OCI-LY1 (cell line): ENCODE measurements at regions not wholly inside any gene's neighbourhood (a gene's known extent, or its start where the extent isn't known, plus 50 kb on each side); places are given as distances from the start of the nearest gene placed in this dataset.

ENCODE experiments used
- H2AFZ ChIP-seq: fragments of 200-600 bp; sonication (generic), shearing (Covaris generic); 2 replicates; pipeline ENCODE4 v1.6.0; 2014; ENCODE audit warnings: antibody characterized with exemption, mild to moderate bottlenecking, low read length
- H3F3A ChIP-seq: fragments of 200-600 bp; sonication (generic), shearing (Covaris generic); 2 replicates; pipeline ENCODE4 v1.6.0; 2014; ENCODE audit warnings: mild to moderate bottlenecking, antibody characterized with exemption, low read length, moderate library complexity; ENCODE audit not compliant: insufficient read depth
- H3K27ac ChIP-seq: fragments of 200-600 bp; sonication (generic); 2 replicates; pipeline ENCODE4 v1.5.1; 2014; ENCODE audit warnings: low read length, mixed run types, mild to moderate bottlenecking, low read depth; ENCODE audit not compliant: poor library complexity, severe bottlenecking
- H3K27me3 ChIP-seq: fragments of 200-600 bp; sonication (generic); 2 replicates; pipeline ENCODE4 v1.6.0; 2014; ENCODE audit warnings: antibody characterized with exemption, mild to moderate bottlenecking, low read length, moderate library complexity; ENCODE audit not compliant: insufficient read depth
- H3K36me3 ChIP-seq: fragments of 200-600 bp; sonication (generic); 2 replicates; pipeline ENCODE4 v1.6.1; 2014; ENCODE audit warnings: mild to moderate bottlenecking, antibody characterized with exemption, low read length, moderate library complexity, mixed read lengths; ENCODE audit not compliant: insufficient read depth
- H3K4me1 ChIP-seq: fragments of 200-600 bp; sonication (generic); 2 replicates; pipeline ENCODE4 v1.5.1; 2014; ENCODE audit warnings: mild to moderate bottlenecking, low read length, moderate library complexity; ENCODE audit not compliant: insufficient read depth, severe bottlenecking
- H3K4me2 ChIP-seq: fragments of 200-600 bp; sonication (generic), shearing (Covaris generic); 2 replicates; pipeline ENCODE4 v1.6.1; 2014; ENCODE audit warnings: low read length
- H3K4me3 ChIP-seq: fragments of 200-600 bp; sonication (generic); 2 replicates; pipeline ENCODE4 v1.5.1; 2014; ENCODE audit warnings: low read length, low read depth, mild to moderate bottlenecking, mixed read lengths; ENCODE audit not compliant: poor library complexity, severe bottlenecking
- H3K79me2 ChIP-seq: fragments of 200-600 bp; shearing (Covaris generic); 2 replicates; pipeline ENCODE4 v1.6.1; 2016; ENCODE audit warnings: mixed run types, low read length, mixed read lengths; ENCODE audit not compliant: insufficient read depth
- H3K9ac ChIP-seq: fragments of 200-600 bp; sonication (generic), shearing (Covaris generic); 2 replicates; pipeline ENCODE4 v1.6.1; 2014; ENCODE audit warnings: mild to moderate bottlenecking, low read length, mixed read lengths
- H3K9me2 ChIP-seq: fragments of 200-600 bp; sonication (generic), shearing (Covaris generic); 2 replicates; pipeline ENCODE4 v1.6.1; 2014; ENCODE audit warnings: low read depth, mild to moderate bottlenecking, low read length, mixed read lengths
- H3K9me3 ChIP-seq: fragments of 200-600 bp; shearing (Covaris generic); 2 replicates; pipeline ENCODE4 v1.6.1; 2014; ENCODE audit warnings: low read length, mixed read lengths
- H4K20me1 ChIP-seq: fragments of 200-600 bp; sonication (generic), shearing (Covaris generic); 2 replicates; pipeline ENCODE4 v1.6.0; 2016; ENCODE audit warnings: mild to moderate bottlenecking, low read length; ENCODE audit not compliant: insufficient read depth
- EZH2 ChIP-seq: fragments of 200-600 bp; sonication (generic), shearing (Covaris generic); IDR thresholded peaks from 2 replicates; pipeline ENCODE4 v1.8.0; 2017; ENCODE audit warnings: borderline replicate concordance, mixed run types, mild to moderate bottlenecking, antibody characterized with exemption, low read length, moderate library complexity, mixed read lengths
- TF ChIP-seq, protein P1 (sequence below): fragments of 200-600 bp; sonication (generic), shearing (Covaris generic); IDR thresholded peaks from 2 replicates; pipeline ENCODE4 v1.5.1; 2017; ENCODE audit warnings: mild to moderate bottlenecking, antibody characterized with exemption, low read length, moderate library complexity, mixed read lengths

DNA sequence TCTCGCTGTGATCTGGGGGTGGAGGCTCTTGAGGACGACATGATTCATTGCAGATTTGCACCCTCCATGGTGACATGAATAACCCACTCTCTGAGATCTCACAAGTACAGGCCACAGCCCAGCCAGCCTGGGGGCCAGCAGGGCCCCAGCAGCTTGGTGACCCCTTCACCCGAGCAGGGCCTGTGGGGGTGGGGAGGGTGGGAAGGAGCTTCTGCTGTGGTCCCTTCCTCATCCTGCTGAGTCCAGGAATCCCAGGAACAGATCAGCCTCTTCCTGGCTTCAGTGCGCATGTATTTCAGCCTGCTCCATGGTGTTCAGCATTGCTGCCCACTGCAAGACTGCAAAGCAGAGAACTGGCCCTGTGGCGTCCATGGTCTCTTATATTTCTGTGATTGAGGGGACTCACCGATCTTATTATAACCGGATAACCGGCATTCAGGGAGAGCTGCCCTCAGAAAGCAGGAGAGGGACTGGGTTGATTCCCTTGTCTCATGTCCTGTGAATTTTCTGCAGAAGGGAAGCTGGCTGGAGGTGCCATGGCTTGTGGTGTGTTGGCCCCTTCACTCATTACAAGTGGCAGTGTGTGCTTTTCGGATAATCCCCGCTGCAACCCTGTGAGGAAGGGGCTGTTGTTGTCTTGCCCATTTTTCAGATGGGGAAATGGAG is 118.8 kb upstream of the FRMD1 start:
- Histone ChIP-seq H3K4me2 (no peak overlapping the region), H3K9me3 (no peaks in the 10 kb centered on the region), H3K9ac (no peak overlapping the region), H3K4me1 (no peaks in the 10 kb centered on the region), H3K27me3 (no peaks in the 10 kb centered on the region; the same call in 1 of the 2 replicates), H3K27ac (no peak overlapping the region), H3F3A (no peaks in the 10 kb centered on the region), H3K36me3 (no peaks in the 10 kb centered on the region), H2AFZ (no peak overlapping the region), H3K9me2 (no peaks in the 10 kb centered on the region), H3K4me3 (no peak overlapping the region), H4K20me1 (no peaks in the 10 kb centered on the region), H3K79me2 (no peaks in the 10 kb centered on the region)
- TF ChIP-seq, protein P1, sequence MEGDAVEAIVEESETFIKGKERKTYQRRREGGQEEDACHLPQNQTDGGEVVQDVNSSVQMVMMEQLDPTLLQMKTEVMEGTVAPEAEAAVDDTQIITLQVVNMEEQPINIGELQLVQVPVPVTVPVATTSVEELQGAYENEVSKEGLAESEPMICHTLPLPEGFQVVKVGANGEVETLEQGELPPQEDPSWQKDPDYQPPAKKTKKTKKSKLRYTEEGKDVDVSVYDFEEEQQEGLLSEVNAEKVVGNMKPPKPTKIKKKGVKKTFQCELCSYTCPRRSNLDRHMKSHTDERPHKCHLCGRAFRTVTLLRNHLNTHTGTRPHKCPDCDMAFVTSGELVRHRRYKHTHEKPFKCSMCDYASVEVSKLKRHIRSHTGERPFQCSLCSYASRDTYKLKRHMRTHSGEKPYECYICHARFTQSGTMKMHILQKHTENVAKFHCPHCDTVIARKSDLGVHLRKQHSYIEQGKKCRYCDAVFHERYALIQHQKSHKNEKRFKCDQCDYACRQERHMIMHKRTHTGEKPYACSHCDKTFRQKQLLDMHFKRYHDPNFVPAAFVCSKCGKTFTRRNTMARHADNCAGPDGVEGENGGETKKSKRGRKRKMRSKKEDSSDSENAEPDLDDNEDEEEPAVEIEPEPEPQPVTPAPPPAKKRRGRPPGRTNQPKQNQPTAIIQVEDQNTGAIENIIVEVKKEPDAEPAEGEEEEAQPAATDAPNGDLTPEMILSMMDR: no peak
- no peak for TF ChIP-seq EZH2

DNA sequence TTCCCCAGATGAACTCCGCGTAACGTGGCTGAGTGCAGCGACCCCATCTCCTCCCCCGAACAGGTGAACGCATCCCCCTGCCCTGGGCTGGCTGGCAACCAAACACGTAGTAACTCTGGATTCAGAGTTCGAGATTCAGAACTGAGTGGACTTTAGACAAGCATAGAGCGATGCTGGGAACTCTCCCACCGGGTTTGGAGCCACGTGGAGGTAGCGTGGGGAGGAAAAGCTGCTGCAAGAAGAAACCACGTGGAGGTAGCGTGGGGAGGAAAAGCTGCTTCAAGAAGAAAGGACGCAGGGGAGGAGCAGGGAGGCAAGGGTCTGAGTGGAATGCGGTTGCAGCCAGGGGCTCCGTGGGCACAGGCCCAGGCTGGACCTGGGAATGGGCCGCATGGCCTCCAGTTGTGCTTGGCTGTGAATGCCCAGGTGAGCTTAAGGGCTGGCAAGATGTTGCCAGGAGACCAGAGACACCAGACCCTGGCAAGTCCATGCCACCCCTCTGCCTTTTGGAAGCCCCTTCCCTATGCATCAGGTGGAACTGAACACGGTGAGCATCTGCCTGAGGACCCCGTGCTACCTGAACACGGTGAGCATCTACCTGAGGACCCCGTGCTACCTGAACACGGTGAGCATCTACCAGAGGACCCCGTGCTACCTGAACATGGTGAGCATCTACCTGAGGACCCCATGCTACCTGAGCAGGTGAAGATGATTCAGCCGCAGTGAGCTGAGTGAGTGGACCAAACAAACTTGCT is 118.0 kb upstream of the FRMD1 start:
- H3K27me3 ChIP-seq: no peaks in the 10 kb centered on the region; the same call in 1 of the 2 replicates
- no peak overlapping the region for H3K9ac ChIP-seq
- no peaks in the 10 kb centered on the region for H4K20me1 ChIP-seq
- no peaks in the 10 kb centered on the region for H3F3A ChIP-seq
- no peaks in the 10 kb centered on the region for H3K4me1 ChIP-seq
- TF ChIP-seq EZH2: no peak
- TF ChIP-seq, protein P1: no peak
- no peak overlapping the region for H3K4me2 ChIP-seq
- H3K79me2 ChIP-seq: no peaks in the 10 kb centered on the region
- no peak overlapping the region for H3K27ac ChIP-seq
- no peak overlapping the region for H2AFZ ChIP-seq
- H3K9me2 ChIP-seq: no peaks in the 10 kb centered on the region
- H3K36me3 ChIP-seq: no peaks in the 10 kb centered on the region
- H3K9me3 ChIP-seq: no peaks in the 10 kb centered on the region
- H3K4me3 ChIP-seq: no peak overlapping the region

DNA sequence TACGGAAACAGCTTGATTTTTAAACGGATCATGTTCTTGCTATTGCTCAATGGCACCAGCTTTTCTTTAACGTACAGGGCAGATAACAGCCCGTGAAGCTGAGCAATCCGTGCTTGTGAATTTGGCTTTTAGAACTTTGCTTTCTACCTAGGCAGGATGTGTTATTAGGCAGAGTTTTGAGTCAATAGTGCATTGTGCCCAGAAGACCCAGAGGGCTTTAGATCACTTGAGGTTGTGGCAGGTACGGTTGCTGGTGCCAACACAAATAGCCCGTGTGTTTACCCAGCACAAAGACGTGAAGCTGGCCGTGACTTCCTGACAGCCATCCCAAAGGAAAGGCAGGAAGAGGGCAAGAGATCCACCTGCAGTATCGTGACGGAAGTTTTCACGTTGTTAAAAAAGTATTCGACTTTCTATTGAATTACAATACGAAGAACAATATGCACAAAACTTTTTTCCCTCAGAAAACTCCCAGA is 117.4 kb upstream of the FRMD1 start:
- Histone ChIP-seq H3K9ac (no peak overlapping the region), H3K79me2 (no peaks in the 10 kb centered on the region), H3K9me3 (no peaks in the 10 kb centered on the region), H3K9me2 (no peaks in the 10 kb centered on the region), H3K4me1 (no peaks in the 10 kb centered on the region), H3K36me3 (no peaks in the 10 kb centered on the region), H3K27me3 (no peaks in the 10 kb centered on the region; the same call in 1 of the 2 replicates), H2AFZ (no peak overlapping the region), H4K20me1 (no peaks in the 10 kb centered on the region), H3F3A (no peaks in the 10 kb centered on the region), H3K27ac (no peak overlapping the region), H3K4me3 (no peak overlapping the region), H3K4me2 (no peak overlapping the region)
- TF ChIP-seq, protein P1: no peak
- TF ChIP-seq EZH2: no peak
